ENCODE measurements at regions not wholly inside any gene's neighbourhood (a gene's known extent, or its start where the extent isn't known, plus 50 kb on each side); places are given as distances from the start of the nearest gene placed in this dataset.
A peak's percentile ranks its signal among the peaks of the same experiment; 100 is the strongest.

GRCh38 chr3:16740515-16740914, 135.3 kb upstream of the DAZL start:
- H3K27me3 ChIP-seq (ENCODE audit: control insufficient read depth, insufficient read depth) = no peaks in the 10 kb centered on the region
- WGBS = 98% methylated on average over 1 of the region's 1 CpG
- H3K9me3 ChIP-seq (ENCODE audit: control insufficient read depth, low read length) = no peaks in the 10 kb centered on the region
- intact Hi-C loops (cut with DNase I) = no loop called here
- no peak overlapping the region for H3K27ac ChIP-seq (ENCODE audit: low read length)
- DNase-seq = no peak
- no peaks in the 10 kb centered on the region for H3K4me1 ChIP-seq (ENCODE audit: control insufficient read depth, insufficient read depth, low read length)
- no peak for ATAC-seq
- H3K4me3 ChIP-seq (ENCODE audit: low read length) = no peak overlapping the region

GRCh38 chr3:16741103-16741758, 136.0 kb upstream of the DAZL start:
- H3K4me3 ChIP-seq (ENCODE audit: low read length) = no peak overlapping the region
- no peak for DNase-seq
- H3K27me3 ChIP-seq (ENCODE audit: control insufficient read depth, insufficient read depth) = no peaks in the 10 kb centered on the region
- H3K9me3 ChIP-seq (ENCODE audit: control insufficient read depth, low read length) = no peaks in the 10 kb centered on the region
- intact Hi-C loops (cut with DNase I) = no loop called here
- 92% methylated on average over 4 of the region's 4 CpGs for WGBS
- no peak overlapping the region for H3K27ac ChIP-seq (ENCODE audit: low read length)
- H3K4me1 ChIP-seq (ENCODE audit: control insufficient read depth, insufficient read depth, low read length) = no peaks in the 10 kb centered on the region
- ATAC-seq = peak in 1 of 2 donors; percentile 41

- H3K4me1 ChIP-seq (ENCODE audit: control insufficient read depth, insufficient read depth, low read length) = no peaks in the 10 kb centered on the region
- ATAC-seq (peak; percentile 97 to 98), DNase-seq (peak in 1 of 3 donors; percentile 16)
- intact Hi-C loops (cut with DNase I) = no loop called here
- no peaks in the 10 kb centered on the region for H3K27me3 ChIP-seq (ENCODE audit: control insufficient read depth, insufficient read depth)
- peak overlapping the region; percentile 78 for H3K27ac ChIP-seq (ENCODE audit: low read length)
- 38% methylated on average over 4 of the region's 4 CpGs for WGBS
- no peaks in the 10 kb centered on the region for H3K9me3 ChIP-seq (ENCODE audit: control insufficient read depth, low read length)
- H3K4me3 ChIP-seq (ENCODE audit: low read length) = no peak overlapping the region
Measured at GRCh38 chr3:16741890-16742289, 136.7 kb upstream of the DAZL start.

- DNase-seq = no peak
- intact Hi-C loops (cut with DNase I) = no loop called here
- no peaks in the 10 kb centered on the region for H3K27me3 ChIP-seq (ENCODE audit: control insufficient read depth, insufficient read depth)
- no peaks in the 10 kb centered on the region for H3K4me1 ChIP-seq (ENCODE audit: control insufficient read depth, insufficient read depth, low read length)
- H3K4me3 ChIP-seq (ENCODE audit: low read length) = no peak overlapping the region
- no peak overlapping the region for H3K27ac ChIP-seq (ENCODE audit: low read length)
- no peaks in the 10 kb centered on the region for H3K9me3 ChIP-seq (ENCODE audit: control insufficient read depth, low read length)
- ATAC-seq = no peak
Measured at GRCh38 chr3:16743276-16743675, 138.1 kb upstream of the DAZL start.

- ATAC-seq = no peak
- no peaks in the 10 kb centered on the region for H3K9me3 ChIP-seq (ENCODE audit: control insufficient read depth, low read length)
- no peaks in the 10 kb centered on the region for H3K4me1 ChIP-seq (ENCODE audit: control insufficient read depth, insufficient read depth, low read length)
- H3K27me3 ChIP-seq (ENCODE audit: control insufficient read depth, insufficient read depth) = no peaks in the 10 kb centered on the region
- intact Hi-C loops (cut with DNase I) = no loop called here
- no peak for DNase-seq
- H3K4me3 ChIP-seq (ENCODE audit: low read length) = no peak overlapping the region
- H3K27ac ChIP-seq (ENCODE audit: low read length) = no peak overlapping the region
- WGBS = 96% methylated on average over 2 of the region's 2 CpGs
Measured at GRCh38 chr3:16759227-16759903, 125.4 kb upstream of the PLCL2 start.

GRCh38 chr3:16761571-16761970, 123.2 kb upstream of the PLCL2 start:
- ATAC-seq (no peak), DNase-seq (no peak)
- Histone ChIP-seq H3K4me3 (ENCODE audit: low read length) (no peak overlapping the region), H3K27me3 (ENCODE audit: control insufficient read depth, insufficient read depth) (no peaks in the 10 kb centered on the region), H3K4me1 (ENCODE audit: control insufficient read depth, insufficient read depth, low read length) (no peaks in the 10 kb centered on the region), H3K9me3 (ENCODE audit: control insufficient read depth, low read length) (no peaks in the 10 kb centered on the region), H3K27ac (ENCODE audit: low read length) (no peak overlapping the region)
- 96% methylated on average over 1 of the region's 1 CpG for WGBS
- intact Hi-C loops (cut with DNase I) = no loop called here

GRCh38 chr3:16765661-16766060, 119.1 kb upstream of the PLCL2 start:
- intact Hi-C loops (cut with DNase I) = no loop called here
- Histone ChIP-seq H3K27me3 (ENCODE audit: control insufficient read depth, insufficient read depth) (no peaks in the 10 kb centered on the region), H3K4me3 (ENCODE audit: low read length) (no peak overlapping the region), H3K27ac (ENCODE audit: low read length) (no peak overlapping the region), H3K4me1 (ENCODE audit: control insufficient read depth, insufficient read depth, low read length) (peaks cover 4% of the 10 kb centered on the region), H3K9me3 (ENCODE audit: control insufficient read depth, low read length) (no peaks in the 10 kb centered on the region)
- ATAC-seq (no peak), DNase-seq (no peak)
- WGBS = 98% methylated on average over 1 of the region's 1 CpG

GRCh38 chr3:16767006-16767405, 117.7 kb upstream of the PLCL2 start:
- Histone ChIP-seq H3K4me3 (ENCODE audit: low read length) (no peak overlapping the region), H3K4me1 (ENCODE audit: control insufficient read depth, insufficient read depth, low read length) (peaks cover 11% of the 10 kb centered on the region), H3K27ac (ENCODE audit: low read length) (no peak overlapping the region), H3K9me3 (ENCODE audit: control insufficient read depth, low read length) (no peaks in the 10 kb centered on the region), H3K27me3 (ENCODE audit: control insufficient read depth, insufficient read depth) (no peaks in the 10 kb centered on the region)
- DNase-seq (no peak), ATAC-seq (peak in 1 of 2 donors; percentile 63)
- 45% methylated on average over 3 of the region's 3 CpGs for WGBS
- intact Hi-C loops (cut with DNase I) = no loop called here

GRCh38 chr3:16768014-16768413, 116.7 kb upstream of the PLCL2 start:
- H3K27ac ChIP-seq (ENCODE audit: low read length) = peak overlapping the region; percentile 72
- 55% methylated on average over 1 of the region's 1 CpG for WGBS
- intact Hi-C loops (cut with DNase I) = no loop called here

GRCh38 chr3:16768956-16769355, 115.8 kb upstream of the PLCL2 start:
- DNase-seq (no peak), ATAC-seq (peak; percentile 17 to 25)
- WGBS = 40% methylated on average over 1 of the region's 1 CpG
- Histone ChIP-seq H3K27ac (ENCODE audit: low read length) (peak overlapping the region; percentile 80), H3K9me3 (ENCODE audit: control insufficient read depth, low read length) (no peaks in the 10 kb centered on the region), H3K4me1 (ENCODE audit: control insufficient read depth, insufficient read depth, low read length) (peaks cover 11% of the 10 kb centered on the region), H3K4me3 (ENCODE audit: low read length) (no peak overlapping the region), H3K27me3 (ENCODE audit: control insufficient read depth, insufficient read depth) (no peaks in the 10 kb centered on the region)
- intact Hi-C loops (cut with DNase I) = no loop called here

More at GRCh38 chr3:16768014-16768413, 116.7 kb upstream of the PLCL2 start:
- ATAC-seq = no peak
- Histone ChIP-seq H3K4me1 (ENCODE audit: control insufficient read depth, insufficient read depth, low read length) (peaks cover 11% of the 10 kb centered on the region), H3K9me3 (ENCODE audit: control insufficient read depth, low read length) (no peaks in the 10 kb centered on the region), H3K27me3 (ENCODE audit: control insufficient read depth, insufficient read depth) (no peaks in the 10 kb centered on the region), H3K4me3 (ENCODE audit: low read length) (no peak overlapping the region)
- no peak for DNase-seq

DNA sequence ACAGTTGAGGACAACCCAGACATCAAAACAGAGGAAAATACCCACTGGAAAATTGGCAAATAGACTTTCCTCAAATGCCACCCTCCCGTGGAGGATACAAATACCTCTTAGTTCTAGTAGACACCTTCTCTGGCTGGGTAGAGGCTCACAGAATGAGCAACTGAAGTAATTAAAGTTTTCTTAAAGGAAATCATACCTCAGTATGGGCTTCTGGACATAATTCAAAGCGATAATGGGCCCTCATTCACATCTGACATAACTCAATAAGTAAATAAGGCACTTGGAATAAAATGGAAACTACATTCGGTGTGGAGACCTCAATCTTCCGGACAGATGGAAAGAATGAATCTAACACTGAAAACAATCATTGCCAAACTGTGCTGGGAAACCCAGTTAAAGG, 115.2 kb upstream of the PLCL2 start:
- 67% methylated on average over 4 of the region's 4 CpGs for WGBS
- Histone ChIP-seq H3K9me3 (ENCODE audit: control insufficient read depth, low read length) (no peaks in the 10 kb centered on the region), H3K27me3 (ENCODE audit: control insufficient read depth, insufficient read depth) (no peaks in the 10 kb centered on the region), H3K4me1 (ENCODE audit: control insufficient read depth, insufficient read depth, low read length) (peaks cover 11% of the 10 kb centered on the region), H3K4me3 (ENCODE audit: low read length) (no peak overlapping the region), H3K27ac (ENCODE audit: low read length) (peak overlapping the region; percentile 80)
- intact Hi-C loops (cut with DNase I) = no loop called here
- DNase-seq (no peak), ATAC-seq (no peak)
